Stimulated activated CD8-positive, alpha-beta memory T cell treated with anti-CD3 and anti-CD28 coated beads, Interleukin-12 subunit alpha, Interleukin-12 subunit beta, amount 100 ng/mL, for 24 hours (primary cell): ENCODE measurements at regions not wholly inside any gene's neighbourhood (a gene's known extent, or its start where the extent isn't known, plus 50 kb on each side); places are given as distances from the start of the nearest gene placed in this dataset.

Experiments used
- DNase-seq: peaks from one replicate; pipeline ENCODE4 v3.0.0-alpha.2; 2020; ENCODE audit errors: extremely low read depth

GRCh38 chr21:38888991-38889561 is 83.3 kb downstream of the ETS2 start:
- no peak for DNase-seq

GRCh38 chr21:38887749-38888148 is 82.0 kb downstream of the ETS2 start:
- no peak for DNase-seq

- DNase-seq, result no peak
Measured at GRCh38 chr21:38887062-38887686, 81.4 kb downstream of the ETS2 start.

GRCh38 chr21:38885909-38886308 is 80.2 kb downstream of the ETS2 start:
- no peak for DNase-seq

- DNase-seq, result no peak
Measured at GRCh38 chr21:38884440-38884839, 78.7 kb downstream of the ETS2 start.

GRCh38 chr21:38883142-38883541 is 77.4 kb downstream of the ETS2 start:
- no peak for DNase-seq

GRCh38 chr21:38881131-38881530 is 75.4 kb downstream of the ETS2 start:
- no peak for DNase-seq

GRCh38 chr21:38880577-38880966 is 74.8 kb downstream of the ETS2 start:
- no peak for DNase-seq

GRCh38 chr21:38879912-38880576 is 74.3 kb downstream of the ETS2 start:
- no peak for DNase-seq

- DNase-seq, result no peak
Measured at GRCh38 chr21:38878379-38879179, 72.8 kb downstream of the ETS2 start.

GRCh38 chr21:38875694-38876492 is 70.2 kb downstream of the ETS2 start:
- DNase-seq, result no peak
